Fibroblast of lung (primary cell): ENCODE measurements at regions not wholly inside any gene's neighbourhood (a gene's known extent, or its start where the extent isn't known, plus 50 kb on each side); places are given as distances from the start of the nearest gene placed in this dataset.

Experiments used
- DNase-seq, 2 donors: peaks; one replicate each; pipeline versions ENCODE4 v3.0.0 to v3.0.0-alpha.2; 2010; ENCODE audit warnings: low read depth in 2 of 2
- H2AFZ ChIP-seq: 2 replicates; pipeline ENCODE4 v1.5.1; 2012; ENCODE audit warnings: low read length, control low read depth, inconsistent platforms
- H3K27ac ChIP-seq: 2 replicates; pipeline ENCODE4 v1.5.1; 2011; ENCODE audit warnings: low read length, control low read depth; ENCODE audit not compliant: insufficient read depth
- H3K27me3 ChIP-seq: 2 replicates; pipeline ENCODE4 v1.5.1; 2011; ENCODE audit warnings: mild to moderate bottlenecking, low read length; ENCODE audit not compliant: control insufficient read depth, insufficient read depth
- H3K36me3 ChIP-seq: 2 replicates; pipeline ENCODE4 v1.5.1; 2011; ENCODE audit warnings: low read length; ENCODE audit not compliant: control insufficient read depth, insufficient read depth
- H3K4me1 ChIP-seq: 2 replicates; pipeline ENCODE4 v1.5.1; 2011; ENCODE audit warnings: low read length; ENCODE audit not compliant: control insufficient read depth, insufficient read depth; ENCODE audit errors: extremely low read depth
- H3K4me2 ChIP-seq: 2 replicates; pipeline ENCODE4 v1.5.1; 2011; ENCODE audit warnings: low read length, control low read depth; ENCODE audit not compliant: insufficient read depth; ENCODE audit errors: extremely low read depth
- H3K4me3 ChIP-seq, 4 experiments: fragments of 200-600 bp in 1 of 4; sonication (generic) in 1 of 4; replicated peaks in 1 of 4; 2 replicates each; pipeline ENCODE4 v1.5.1; 2011 to 2016; ENCODE audit warnings: low read length in 4 of 4, low read depth in 3 of 4, mild to moderate bottlenecking in 3 of 4, control low read depth in 2 of 4, inconsistent platforms in 1 of 4, mixed read lengths in 1 of 4; ENCODE audit not compliant: insufficient read depth in 1 of 4; ENCODE audit errors: control extremely low read depth in 1 of 4
- H3K79me2 ChIP-seq: 2 replicates; pipeline ENCODE4 v1.5.1; 2012; ENCODE audit warnings: mild to moderate bottlenecking, low read length, inconsistent platforms; ENCODE audit not compliant: control insufficient read depth, insufficient read depth
- H3K9ac ChIP-seq: 2 replicates; pipeline ENCODE4 v1.5.1; 2011; ENCODE audit warnings: mild to moderate bottlenecking, low read length, control low read depth; ENCODE audit not compliant: insufficient read depth
- H3K9me3 ChIP-seq: 2 replicates; pipeline ENCODE4 v1.5.1; 2012; ENCODE audit warnings: low read depth, low read length; ENCODE audit not compliant: control insufficient read depth, insufficient read depth
- H4K20me1 ChIP-seq: 2 replicates; pipeline ENCODE4 v1.5.1; 2011; ENCODE audit warnings: low read length; ENCODE audit not compliant: control insufficient read depth, insufficient read depth; ENCODE audit errors: extremely low read depth
- CTCF ChIP-seq, 2 donors: IDR thresholded peaks in 1 of 2; conservative IDR thresholded peaks in 1 of 2; 1 replicate in 1 of 2; 2 replicates in 1 of 2; pipeline ENCODE4 v1.5.1; 2011 to 2012; ENCODE audit warnings: low read length in 2 of 2, control low read depth in 1 of 2, inconsistent platforms in 1 of 2, low read depth in 1 of 2, mild to moderate bottlenecking in 1 of 2
- EZH2 ChIP-seq: IDR thresholded peaks from 2 replicates; pipeline ENCODE4 v1.5.1; 2012; ENCODE audit warnings: low read length, control low read depth, mild to moderate bottlenecking; ENCODE audit errors: missing control alignments

- no peaks in the 10 kb centered on the region for H3K36me3 ChIP-seq
- DNase-seq: no peak
- no peak overlapping the region for H3K4me2 ChIP-seq
- H3K4me1 ChIP-seq: no peaks in the 10 kb centered on the region
- H3K27ac ChIP-seq: no peak overlapping the region
- H3K27me3 ChIP-seq: no peaks in the 10 kb centered on the region
- no peak overlapping the region for H3K4me3 ChIP-seq
- TF ChIP-seq EZH2: no peak
- no peak for TF ChIP-seq CTCF (conservative IDR thresholded peaks at IDR 0.05 in 1 of 2, IDR thresholded peaks at IDR 0.05 in 1 of 2; ENCODE audit: low read depth in 1 of 2, low read length in 2 of 2)
- H4K20me1 ChIP-seq: no peaks in the 10 kb centered on the region
- no peak overlapping the region for H2AFZ ChIP-seq
- no peaks in the 10 kb centered on the region for H3K9me3 ChIP-seq
- no peak overlapping the region for H3K9ac ChIP-seq
- H3K79me2 ChIP-seq: no peaks in the 10 kb centered on the region
These were observed 340.2 kb downstream of the SLCO4C1 start for GRCh38 chr5:101955891-101956290.

GRCh38 chr5:101950019-101950418, 346.1 kb downstream of the SLCO4C1 start:
- TF ChIP-seq CTCF (conservative IDR thresholded peaks at IDR 0.05 in 1 of 2, IDR thresholded peaks at IDR 0.05 in 1 of 2; ENCODE audit: low read depth in 1 of 2, low read length in 2 of 2) (no peak), EZH2 (no peak)
- no peak overlapping the region for H2AFZ ChIP-seq
- no peaks in the 10 kb centered on the region for H3K27me3 ChIP-seq
- H3K36me3 ChIP-seq: no peaks in the 10 kb centered on the region
- no peaks in the 10 kb centered on the region for H3K79me2 ChIP-seq
- no peak overlapping the region for H3K4me2 ChIP-seq
- no peaks in the 10 kb centered on the region for H3K9me3 ChIP-seq
- no peaks in the 10 kb centered on the region for H3K4me1 ChIP-seq
- no peak overlapping the region for H3K4me3 ChIP-seq
- H3K9ac ChIP-seq: no peak overlapping the region
- no peak for DNase-seq
- H4K20me1 ChIP-seq: no peaks in the 10 kb centered on the region
- H3K27ac ChIP-seq: no peak overlapping the region

- Histone ChIP-seq H3K27ac (no peak overlapping the region), H3K36me3 (no peaks in the 10 kb centered on the region), H3K4me1 (no peaks in the 10 kb centered on the region), H3K27me3 (no peaks in the 10 kb centered on the region), H4K20me1 (no peaks in the 10 kb centered on the region), H3K4me2 (no peak overlapping the region), H3K9ac (no peak overlapping the region), H3K79me2 (no peaks in the 10 kb centered on the region), H2AFZ (no peak overlapping the region), H3K9me3 (no peaks in the 10 kb centered on the region), H3K4me3 (no peak overlapping the region)
- no peak for DNase-seq
- no peak for TF ChIP-seq EZH2
- no peak for TF ChIP-seq CTCF (conservative IDR thresholded peaks at IDR 0.05 in 1 of 2, IDR thresholded peaks at IDR 0.05 in 1 of 2; ENCODE audit: low read depth in 1 of 2, low read length in 2 of 2)
These were observed 347.5 kb downstream of the SLCO4C1 start for GRCh38 chr5:101948615-101949014.
